HG02623 (cell line): ENCODE measurements at regions not wholly inside any gene's neighbourhood (a gene's known extent, or its start where the extent isn't known, plus 50 kb on each side); places are given as distances from the start of the nearest gene placed in this dataset.
"Not testable (repeated sequence)": the region's sequence is repeated elsewhere in the genome, so short reads cannot be mapped to it uniquely, and the experiment has no call there.

Experiments
- ATAC-seq: cut with Tn5 transposase; IDR thresholded peaks from one replicate; pipeline ENCODE4 v1.9.1; 2021; ENCODE audit warnings: moderate library complexity; ENCODE audit not compliant: unreplicated experiment

DNA sequence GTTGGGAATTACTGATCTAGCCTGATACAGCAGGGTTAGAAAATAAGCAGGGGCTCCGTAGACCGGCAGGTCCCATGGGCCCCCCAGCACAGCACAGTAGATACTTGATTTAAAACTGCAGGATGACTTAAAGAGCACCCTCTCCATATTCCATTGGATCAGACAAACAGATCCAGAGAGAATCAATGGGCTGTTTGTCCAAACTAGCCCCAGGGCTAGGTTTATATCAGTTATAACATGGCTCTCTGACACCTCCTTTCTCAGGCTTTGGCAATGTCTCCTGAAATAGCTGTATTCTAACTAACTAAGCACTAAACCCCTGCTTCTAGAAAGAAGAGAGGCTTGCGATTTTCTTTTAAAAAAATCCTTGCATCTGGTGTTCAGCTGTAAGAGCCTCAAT, 100.4 kb upstream of the GALNT18 start:
- ATAC-seq = no peak

DNA sequence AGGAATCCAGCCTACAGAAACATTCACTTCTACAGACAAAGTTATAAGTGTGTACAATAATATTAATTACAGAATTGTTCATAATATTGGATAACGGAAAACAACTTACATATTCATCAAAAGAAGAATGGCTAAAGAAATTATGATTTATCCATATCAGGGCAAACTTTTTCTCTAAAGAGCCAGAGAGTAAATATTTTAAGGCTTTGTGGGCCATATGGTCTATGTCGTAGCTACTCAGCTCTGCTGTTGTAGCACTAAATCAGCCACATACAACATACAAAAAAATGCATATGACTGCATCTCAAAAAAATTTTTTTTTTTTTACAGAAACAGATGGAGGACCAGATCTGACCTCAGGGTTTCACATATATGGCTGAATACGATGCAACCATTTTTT, 96.7 kb upstream of the GALNT18 start:
- ATAC-seq = no peak

DNA sequence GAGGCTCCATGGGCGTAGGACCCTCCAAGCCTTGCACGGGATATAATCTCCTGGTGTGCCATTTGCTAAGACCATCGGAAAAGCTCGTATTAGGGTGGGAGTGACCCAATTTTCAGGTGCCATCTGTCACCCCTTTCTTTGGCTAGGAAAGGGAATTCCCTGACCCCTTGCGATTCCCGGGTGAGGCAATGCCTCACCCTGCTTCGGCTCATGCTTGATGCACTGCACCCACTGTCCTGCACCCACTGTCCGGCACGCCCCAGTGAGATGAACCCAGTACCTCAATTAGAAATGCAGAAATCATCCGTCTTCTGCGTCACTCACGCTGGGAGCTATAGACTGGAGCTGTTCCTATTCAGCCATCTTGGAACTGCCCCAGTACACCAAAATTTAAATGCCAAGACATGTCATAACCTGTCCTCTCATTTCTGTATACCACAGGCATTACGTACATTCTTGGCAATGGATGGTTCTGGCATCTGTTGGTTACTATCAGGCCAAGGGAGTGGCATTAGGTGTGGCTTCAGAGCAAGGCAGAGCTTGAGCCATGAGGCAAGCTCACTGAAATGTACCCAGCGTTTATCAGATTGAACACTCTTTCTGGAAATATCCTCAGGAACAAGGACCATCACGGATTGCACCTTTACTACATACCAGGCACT, 95.4 kb upstream of the GALNT18 start:
- no peak for ATAC-seq

DNA sequence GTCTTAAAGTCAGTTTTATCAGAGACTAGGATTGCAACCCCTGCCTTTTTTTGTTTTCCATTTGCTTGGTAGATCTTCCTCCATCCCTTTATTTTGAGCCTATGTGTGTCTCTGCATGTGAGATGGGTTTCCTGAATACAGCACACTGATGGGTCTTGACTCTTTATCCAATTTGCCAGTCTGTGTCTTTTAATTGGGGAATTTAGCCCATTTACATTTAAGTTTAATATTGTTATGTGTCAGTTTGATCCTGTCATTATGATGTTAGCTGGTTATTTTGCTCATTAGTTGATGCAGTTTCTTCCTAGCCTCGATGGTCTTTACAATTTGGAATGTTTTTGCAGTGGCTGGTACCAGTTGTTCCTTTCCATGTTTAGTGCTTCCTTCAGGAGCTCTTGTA, 93.3 kb upstream of the GALNT18 start:
- not testable (repeated sequence) for ATAC-seq

DNA sequence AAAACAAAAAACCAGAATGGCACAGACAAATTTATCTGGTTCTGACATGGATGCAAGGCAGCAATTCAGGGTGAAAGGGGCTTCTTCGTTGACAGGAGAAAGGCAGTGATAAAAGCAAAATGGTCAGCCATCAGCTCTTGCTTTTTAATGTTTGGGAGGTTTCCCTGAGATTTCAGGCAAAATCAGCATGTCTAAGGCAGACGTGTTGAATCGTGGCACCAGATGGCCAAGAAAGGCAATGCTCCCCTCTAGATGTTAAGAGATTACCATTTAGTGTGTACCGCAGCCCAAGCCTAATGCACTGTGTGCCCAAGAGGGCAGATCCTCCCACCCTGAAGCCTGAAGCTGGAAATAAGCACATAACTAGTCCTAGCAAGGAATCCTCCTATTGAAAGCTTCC, 88.8 kb upstream of the GALNT18 start:
- ATAC-seq = no peak

DNA sequence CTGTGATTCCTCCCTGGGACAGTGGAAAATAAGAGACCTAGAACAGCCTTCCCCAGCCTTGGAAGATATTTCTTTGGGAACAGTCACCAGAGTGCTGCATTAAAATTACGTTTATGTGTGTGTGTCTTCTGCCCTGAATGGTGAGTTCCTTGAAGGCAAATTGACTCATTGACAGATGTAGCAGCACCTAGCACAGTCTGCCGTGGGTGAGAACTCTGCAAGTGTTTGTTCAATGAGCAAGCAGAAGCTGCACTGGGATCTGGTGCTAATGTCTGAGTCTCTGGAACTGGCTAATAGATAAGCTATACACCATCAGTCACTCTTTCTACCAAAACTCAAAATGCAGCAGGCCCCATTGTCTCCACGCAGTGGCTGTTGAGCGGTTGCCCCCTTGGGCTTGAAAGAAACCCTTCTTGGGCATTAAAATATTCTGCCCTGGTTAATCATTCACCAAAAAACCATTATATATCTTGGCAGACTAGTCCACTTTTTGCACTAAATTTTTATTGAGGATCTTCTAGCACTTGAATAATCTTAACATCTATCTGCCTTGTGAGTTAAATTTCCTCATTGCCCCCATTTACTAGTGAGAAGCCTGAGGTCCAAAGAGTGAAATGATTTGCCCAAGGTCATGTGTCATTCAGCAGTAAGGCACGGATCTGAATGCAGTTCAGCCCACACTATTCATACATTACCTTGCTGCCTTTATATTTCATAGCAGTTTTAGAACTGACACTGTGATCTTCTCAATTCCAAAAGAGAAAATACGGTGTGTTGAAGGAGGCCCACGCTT, 87.8 kb upstream of the GALNT18 start:
- ATAC-seq = no peak

DNA sequence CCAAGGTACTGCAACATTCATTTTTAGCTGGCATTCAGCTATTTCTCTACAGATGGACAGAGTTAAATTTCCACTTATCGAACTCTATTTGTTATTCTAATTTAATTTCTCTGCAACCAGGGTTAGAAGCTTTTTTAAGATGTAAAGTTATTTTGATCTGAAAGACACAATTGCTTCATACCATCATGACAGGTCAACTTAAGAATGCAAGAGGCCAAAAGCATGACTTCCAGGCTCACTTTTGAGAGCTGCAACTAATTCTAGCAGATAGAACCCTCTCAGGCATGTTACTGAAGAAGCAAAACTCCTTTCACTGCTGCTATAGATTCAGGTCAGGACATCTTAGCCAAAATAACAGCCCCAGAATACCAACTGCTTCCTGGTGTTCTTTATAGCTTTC, 86.5 kb upstream of the GALNT18 start:
- ATAC-seq = no peak

DNA sequence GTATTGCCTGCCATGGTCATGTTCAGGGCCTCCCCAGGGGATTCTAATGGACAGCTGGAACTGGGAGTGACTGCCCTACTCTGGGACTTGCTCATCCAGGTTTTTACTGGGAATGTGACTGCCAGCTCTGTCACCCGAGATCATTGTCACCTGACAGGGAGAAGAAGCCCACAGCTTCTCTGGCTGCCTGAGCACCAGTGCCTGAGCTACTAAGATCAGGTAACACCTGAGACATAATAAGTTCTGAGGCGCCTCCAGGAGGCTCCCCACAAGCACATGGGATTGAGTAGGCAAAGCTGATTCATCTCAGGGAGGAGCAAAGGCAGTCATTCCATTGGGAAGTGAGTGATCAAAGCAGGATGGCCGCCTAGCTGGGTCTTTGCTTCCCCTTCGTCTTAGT, 84.2 kb upstream of the GALNT18 start:
- no peak for ATAC-seq

DNA sequence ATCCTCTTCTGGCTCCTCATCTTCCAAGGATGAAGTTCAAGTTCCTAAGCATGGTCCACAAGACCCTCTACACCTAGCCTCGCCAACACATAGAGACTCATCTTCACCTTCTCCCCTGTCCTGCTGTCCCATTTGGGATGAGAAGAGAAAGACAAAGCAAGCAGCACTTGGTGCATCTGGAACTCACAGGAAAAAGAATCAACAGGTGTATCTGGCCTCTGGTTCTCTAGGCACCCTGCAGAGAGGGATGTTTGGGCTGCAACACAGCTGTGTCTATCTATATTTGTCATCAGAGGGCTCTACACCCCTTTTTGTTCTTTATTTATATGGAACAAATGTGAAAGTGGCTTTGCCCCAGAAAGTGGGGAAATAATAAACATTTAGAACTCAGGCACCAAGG, 82.1 kb upstream of the GALNT18 start:
- no peak for ATAC-seq

DNA sequence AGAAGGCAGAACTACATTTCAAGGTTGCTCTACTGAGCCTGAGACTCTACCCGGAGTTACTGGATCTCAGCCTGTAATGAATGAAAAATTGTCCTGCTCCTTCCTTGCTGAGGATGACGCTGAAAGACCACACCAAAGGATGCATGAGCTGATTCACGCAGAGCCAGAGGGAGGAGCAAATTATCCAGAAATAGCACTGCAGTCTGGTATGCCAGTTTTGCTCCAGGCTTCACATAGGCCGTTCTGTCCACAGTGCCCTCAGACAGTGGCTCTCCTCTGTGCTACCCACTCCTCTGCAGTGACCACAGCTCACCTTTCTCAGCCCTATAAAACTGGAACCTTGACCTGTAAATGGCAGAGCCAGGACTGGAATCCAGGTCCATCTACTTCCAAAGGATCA, 79.3 kb upstream of the GALNT18 start:
- no peak for ATAC-seq

DNA sequence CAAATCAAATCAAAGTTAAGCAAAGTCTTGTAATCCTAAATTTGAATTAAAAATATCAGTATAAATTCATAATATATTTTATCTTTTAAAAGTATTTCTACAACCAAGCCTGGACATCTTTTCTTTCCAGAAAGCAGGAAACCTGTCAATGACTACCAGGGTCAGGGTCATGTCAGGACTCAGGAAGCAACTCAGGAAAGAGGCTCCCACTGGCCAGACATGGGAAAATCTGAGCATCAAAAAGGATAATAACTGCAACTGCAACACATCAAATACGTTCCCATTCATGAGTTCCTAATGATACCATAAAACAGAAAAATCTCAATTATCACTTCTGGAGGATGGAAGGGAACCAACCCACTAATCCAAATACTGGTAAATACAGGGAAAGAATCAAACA, 76.0 kb upstream of the GALNT18 start:
- ATAC-seq = no peak

DNA sequence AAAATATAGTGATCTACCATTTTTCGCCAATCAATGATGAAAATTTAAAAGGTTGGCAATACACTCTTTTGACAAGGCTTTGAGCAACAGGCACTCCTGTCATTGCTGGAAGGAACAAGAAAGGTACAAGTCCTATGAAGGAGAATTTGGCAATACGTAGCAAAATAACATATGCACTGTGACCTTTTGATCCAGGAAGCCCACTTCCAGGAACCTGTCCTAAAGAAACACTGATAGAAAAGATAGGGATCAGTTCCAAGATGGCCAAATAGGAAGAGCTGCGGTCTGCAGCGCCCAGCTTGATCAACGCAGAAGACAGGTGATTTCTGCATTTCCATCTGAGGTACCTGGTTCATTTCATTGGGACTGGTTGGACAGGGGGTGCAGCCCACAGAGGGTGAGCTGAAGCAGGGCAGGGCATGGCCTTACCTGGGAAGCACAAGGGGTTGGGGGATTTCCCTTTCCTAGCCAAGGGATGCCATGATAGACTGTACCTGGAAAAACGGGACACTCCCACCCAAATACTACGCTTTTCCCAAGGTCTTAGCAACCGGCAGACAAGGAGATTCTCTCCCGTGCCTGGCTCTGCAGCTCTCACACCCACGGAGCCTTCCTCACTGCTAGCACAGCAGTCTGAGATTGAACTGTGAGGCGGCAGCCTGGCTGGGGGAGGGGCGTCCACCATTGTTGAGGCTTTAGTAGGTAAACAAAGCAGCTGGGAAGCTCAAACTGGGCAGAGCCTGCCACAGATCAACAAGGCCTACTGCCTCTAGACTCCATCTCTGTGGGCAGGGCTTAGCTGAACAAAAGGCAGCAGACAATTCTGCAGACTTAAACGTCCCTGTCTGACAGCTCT, 69.7 kb upstream of the GALNT18 start:
- no peak for ATAC-seq

DNA sequence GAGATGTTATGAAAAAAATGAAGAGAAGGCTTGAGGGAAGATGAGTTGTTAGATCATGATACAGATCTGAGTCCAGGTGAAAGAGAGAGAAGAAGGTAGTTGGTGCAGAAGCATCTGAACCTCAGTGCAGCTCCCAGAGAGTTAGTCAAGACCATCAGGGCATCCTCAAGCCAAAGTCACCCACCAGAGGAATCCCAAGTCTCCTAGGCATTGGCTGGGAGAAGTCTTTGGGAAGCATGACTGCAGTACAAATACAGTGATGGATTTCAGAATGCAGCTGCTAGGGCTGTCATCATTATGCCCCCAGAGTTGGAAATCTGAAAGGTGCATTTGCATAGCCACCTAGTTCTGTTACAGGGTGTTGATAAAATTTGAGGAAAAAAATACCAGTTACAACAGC, 59.7 kb upstream of the GALNT18 start:
- ATAC-seq = no peak

DNA sequence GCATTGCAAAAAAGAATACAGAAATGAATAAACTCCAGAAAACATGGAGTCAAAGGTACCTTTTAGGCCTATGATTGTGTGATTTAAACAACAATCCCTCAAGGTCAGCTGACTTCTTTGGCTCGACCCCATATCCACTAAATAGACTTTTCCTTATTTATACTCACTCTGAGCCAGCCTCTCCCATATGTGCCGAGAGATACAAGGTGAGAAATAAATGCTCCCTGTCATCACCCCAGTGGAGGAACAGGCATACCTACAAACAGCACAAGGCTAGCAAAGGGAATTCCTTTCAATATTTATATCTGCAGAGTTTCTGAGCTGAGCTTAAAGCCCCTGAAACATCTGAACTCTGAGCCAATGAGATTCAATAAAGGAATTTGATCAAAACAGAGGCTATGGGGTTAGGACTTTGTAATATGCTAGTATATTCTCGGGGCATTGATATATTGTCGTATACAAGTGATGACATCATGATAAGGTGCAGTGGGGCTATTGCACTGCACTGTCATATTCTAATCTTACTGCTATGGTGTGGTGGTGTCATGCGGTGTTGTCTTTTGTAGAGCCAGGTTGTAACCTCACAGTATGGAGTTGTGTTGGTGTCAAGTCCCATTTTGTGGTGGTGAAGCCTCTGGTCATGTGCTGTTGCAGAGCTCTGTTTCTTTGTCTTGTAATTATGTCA, 56.0 kb upstream of the GALNT18 start:
- ATAC-seq = no peak

DNA sequence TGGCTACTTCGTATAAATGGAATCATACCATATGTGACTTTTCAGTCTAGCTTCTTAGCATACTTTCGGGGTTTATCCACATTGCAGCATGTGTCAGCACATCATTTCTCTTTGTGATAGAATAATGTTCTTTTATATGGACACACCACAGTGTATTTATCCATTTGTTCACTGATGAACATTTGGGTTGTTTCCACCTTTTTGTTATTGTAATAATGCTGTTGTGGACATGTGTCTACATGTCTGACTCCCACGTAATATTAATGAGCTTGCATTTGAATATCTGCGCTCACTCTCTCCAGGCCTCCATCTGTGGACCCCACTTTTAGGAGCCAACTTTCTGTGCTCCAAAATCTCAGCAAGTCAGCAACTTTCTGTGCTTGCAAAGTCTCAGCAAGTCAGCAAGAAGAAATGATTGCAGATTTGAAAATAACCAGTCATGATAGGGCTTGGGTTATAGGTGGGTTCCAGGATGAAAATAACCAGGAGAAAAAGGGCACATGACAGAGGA, 53.9 kb upstream of the GALNT18 start:
- ATAC-seq = no peak

DNA sequence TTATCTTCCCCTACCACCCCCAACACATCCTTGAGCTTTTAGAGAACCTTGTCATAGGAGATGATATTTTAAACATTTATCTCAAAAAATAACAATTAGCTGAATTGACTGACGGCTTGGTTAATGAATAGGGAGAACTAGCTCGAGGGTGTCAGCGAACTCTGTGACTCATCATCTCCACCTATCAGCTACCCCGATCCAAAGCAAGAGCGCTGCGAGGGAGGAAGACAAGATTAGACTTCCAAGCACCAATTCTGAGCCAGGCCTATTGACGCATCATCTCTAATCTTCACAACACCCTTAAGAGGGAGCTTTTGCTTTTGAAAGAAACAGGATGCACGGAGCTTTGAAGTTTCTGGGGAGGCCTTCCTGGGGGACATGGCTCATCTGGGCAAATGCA, 51.0 kb upstream of the GALNT18 start:
- ATAC-seq = no peak

DNA sequence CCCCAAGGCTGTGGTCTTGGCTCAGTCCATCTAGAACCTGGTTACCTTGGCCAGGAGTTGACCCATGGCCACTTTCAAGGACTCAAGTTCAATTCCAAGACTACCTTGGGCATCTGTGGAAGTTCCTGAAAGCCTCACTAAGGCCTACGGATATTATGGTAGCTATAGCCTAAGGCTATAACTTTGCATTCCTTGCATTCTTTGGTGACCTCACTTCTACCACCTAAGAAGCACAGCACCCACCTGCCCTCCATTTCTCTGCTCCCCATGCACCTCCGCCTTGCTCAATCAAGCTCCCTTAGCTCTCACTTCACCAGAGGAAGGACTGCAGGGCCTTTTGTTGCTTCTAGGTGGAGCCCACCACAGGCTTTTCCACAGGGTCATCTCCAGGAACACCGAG, 50.3 kb upstream of the GALNT18 start:
- ATAC-seq = no peak
